HG03280 (cell line): ENCODE measurements at regions not wholly inside any gene's neighbourhood (a gene's known extent, or its start where the extent isn't known, plus 50 kb on each side); places are given as distances from the start of the nearest gene placed in this dataset.
"Not testable (repeated sequence)": the region's sequence is repeated elsewhere in the genome, so short reads cannot be mapped to it uniquely, and the experiment has no call there.

Source experiments
- ATAC-seq: cut with Tn5 transposase; IDR thresholded peaks from one replicate; pipeline ENCODE4 v1.9.1; 2021; ENCODE audit warnings: mild to moderate bottlenecking, moderate library complexity; ENCODE audit not compliant: unreplicated experiment

DNA sequence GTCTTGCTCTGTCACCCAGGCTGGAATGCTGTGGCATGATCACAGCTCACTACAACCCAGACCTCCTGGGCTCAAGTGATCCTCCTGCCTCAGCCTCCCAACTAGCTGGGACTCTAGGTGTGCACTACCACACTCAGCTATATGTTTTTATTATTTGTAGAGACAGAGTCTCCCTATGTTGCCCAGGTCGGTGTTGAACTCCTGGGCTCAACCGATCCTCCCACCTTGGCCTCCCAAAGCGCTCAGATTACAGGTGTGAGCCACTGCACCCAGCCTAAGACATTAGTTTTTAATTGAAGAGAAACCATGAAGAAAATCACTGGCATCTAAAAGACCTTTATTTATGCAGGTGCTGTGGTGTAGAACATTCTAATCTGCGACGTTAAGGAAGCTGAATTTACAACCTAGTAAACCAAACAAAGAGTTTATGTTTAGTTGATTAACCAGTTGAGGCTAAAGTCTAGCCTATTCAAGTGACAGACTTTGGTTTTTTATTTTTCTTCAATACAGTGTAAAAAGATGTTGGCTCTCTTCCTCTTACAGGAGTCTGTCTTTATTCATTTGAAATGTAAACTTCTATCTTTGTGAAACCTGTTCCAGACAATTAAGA is 52.5 kb upstream of the NBL1 start:
- no peak for ATAC-seq

GRCh38 chr1:19585507-19585906 is 58.6 kb upstream of the NBL1 start:
- no peak for ATAC-seq

DNA sequence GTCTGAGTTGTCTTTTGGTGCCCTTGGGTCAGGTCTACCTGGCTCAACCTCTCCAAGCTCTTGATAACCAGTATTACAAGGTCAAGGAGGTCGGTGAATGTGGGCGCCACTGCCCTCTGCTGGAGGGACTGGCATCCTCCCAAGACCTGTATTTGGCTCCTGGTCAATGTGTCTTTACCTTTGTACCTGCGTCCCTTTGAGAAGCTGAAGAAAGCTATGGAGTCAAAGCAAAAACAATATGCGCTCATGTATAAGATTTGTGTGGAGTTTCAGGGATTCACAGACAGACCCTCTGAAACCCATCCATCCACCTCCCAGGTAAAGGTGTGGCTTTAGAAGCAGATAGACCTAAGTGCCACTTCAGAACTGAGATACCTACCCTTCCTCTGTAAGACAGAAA is 61.8 kb upstream of the NBL1 start:
- peak; percentile 65 for ATAC-seq

- ATAC-seq = no peak
These were observed 62.7 kb upstream of the NBL1 start for GRCh38 chr1:19581381-19581780.

DNA sequence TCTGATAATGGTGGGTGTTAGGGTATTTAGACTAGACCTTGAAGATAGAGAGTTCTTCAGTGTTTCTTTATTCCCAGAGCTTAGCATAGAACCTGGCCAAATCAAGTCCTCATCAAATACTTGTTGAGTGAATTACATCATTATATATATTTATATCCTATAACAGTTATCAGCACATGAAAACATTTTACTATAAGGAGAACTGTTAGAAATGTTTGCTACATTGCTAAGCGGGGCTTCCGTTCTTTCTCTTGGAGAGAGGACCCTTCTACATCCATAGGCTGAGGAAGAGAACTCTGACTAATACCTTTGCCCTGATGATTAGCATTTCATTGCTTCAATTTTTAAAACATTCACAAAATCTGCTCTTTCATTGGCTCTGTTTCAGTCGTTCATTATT is 66.5 kb upstream of the NBL1 start:
- no peak for ATAC-seq

DNA sequence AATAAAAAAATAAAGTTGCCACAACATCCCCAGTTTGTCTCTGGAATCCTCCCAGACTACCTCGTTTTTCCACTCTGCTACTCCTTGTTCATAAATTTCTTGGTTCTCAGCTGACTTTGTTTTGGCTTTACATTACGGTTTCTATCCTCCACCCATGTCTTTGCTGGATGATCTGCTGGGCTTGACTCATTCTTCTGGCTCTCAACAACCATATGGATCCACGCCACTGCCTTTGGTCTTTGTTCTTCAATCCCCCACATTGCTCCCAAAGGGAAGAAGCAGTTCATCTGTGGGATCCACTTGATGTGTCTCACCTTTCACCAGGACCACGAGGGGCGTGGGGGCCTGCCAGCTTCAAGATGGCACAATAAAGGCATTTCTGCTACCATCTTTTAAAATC is 67.1 kb upstream of the NBL1 start:
- no peak for ATAC-seq

DNA sequence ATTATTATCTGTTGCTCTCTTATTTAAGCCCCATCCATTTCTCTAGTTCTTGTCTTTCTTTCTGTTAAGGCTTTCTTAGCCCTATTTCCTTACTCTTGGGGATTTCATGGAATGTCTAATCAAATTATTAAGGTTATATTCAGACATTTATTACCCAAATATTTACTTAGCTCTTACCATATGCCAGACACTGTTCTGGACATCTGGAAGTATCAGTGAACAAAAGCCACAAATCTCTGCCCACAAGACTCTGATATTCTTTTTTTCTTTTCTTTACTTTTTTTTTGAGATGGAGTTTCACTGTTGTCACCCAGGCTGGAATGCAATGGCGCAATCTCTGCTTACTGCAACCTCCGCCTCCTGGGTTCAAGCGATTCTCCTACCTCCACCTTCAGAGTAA is 74.3 kb upstream of the NBL1 start:
- no peak for ATAC-seq

- ATAC-seq = no peak
These were observed 77.1 kb upstream of the NBL1 start for GRCh38 chr1:19567041-19567440.

- no peak for ATAC-seq
These were observed 79.0 kb upstream of the CAPZB start for GRCh38 chr1:19564366-19564765.

- no peak for ATAC-seq
These were observed 78.2 kb upstream of the CAPZB start for GRCh38 chr1:19563324-19564097.

GRCh38 chr1:19562847-19563246 is 77.5 kb upstream of the CAPZB start:
- no peak for ATAC-seq

DNA sequence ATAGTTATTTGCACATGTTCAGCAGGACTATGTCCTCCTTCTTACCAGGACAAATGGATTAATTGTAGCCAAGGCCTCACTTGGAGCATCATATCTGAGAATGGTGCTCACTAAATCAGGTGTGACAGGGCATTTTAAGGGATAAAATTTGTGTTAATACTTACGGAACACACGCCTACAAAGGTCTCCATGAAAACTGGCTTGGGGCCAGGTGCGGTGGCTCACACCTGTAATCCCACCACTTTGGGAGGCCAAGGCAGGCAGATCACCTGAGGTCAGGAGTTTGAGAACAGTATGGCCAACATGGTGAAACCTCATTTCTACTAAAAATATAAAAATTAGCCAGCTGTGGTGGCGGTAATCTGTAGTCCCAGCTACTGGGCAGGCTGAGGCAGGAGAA is 75.1 kb upstream of the CAPZB start:
- ATAC-seq = no peak

GRCh38 chr1:19559641-19560040 is 74.3 kb upstream of the CAPZB start:
- no peak for ATAC-seq

GRCh38 chr1:19557609-19558051 is 72.3 kb upstream of the CAPZB start:
- ATAC-seq = no peak

- ATAC-seq = no peak
These were observed 68.8 kb upstream of the CAPZB start for GRCh38 chr1:19554090-19554489.

DNA sequence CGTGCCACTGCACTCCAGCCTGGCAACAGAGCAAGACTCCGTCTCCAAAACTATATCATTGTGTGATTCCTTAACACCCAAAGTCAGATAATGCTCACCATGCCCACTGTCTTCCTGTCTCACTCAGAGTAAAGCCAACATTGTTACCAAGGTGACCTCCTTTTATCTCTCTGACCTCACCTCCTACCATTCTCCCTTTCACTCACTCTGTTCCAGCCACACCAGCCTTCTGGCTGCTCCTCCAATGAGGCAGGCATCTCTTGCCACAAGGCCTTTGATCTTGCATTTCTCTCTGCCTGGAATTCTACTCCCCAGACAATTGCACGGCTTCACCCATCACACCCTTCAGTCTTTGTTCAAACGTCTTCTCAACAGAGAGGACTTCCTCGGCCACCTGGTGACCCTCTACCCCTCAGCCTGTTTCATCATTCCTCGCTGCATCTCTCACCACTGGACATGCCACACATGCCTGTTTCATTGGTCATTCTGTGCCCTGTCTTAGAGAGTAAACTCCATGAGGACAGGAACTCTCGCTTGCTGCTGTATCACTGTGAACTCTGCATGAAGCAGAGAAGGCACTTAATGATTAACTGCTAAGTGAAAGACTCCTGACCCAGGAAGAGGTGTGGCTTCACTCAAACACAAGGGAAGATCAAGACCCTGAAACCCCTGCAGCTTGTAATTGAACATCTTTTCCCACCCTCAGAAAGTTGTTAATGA is 67.1 kb upstream of the CAPZB start:
- no peak for ATAC-seq

GRCh38 chr1:19551837-19552236 is 66.5 kb upstream of the CAPZB start:
- ATAC-seq = not testable (repeated sequence)

DNA sequence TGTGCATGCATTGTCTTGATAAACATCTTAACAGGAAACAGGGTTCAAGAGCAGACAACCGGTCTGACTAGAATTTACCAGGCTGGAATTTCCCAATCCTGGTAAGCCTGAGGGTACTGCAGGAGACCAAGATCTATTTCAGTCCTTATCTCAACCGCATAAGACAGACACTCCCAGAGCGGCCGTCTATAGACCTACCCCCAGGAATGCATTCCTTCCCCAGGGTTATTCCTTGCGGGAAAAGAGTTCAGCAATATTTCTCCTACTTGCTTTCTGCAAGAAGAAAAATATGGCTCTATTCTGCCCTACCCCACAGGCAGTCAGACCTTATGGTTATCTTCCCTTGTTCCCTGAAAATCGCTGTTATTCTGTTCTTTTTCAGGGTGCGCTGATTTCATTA is 65.1 kb upstream of the CAPZB start:
- not testable (repeated sequence) for ATAC-seq

- ATAC-seq = no peak
These were observed 62.5 kb upstream of the CAPZB start for GRCh38 chr1:19547814-19548213.

GRCh38 chr1:19536519-19536918 is 51.2 kb upstream of the CAPZB start:
- no peak for ATAC-seq

- ATAC-seq = no peak
These were observed 49.9 kb upstream of the CAPZB start for GRCh38 chr1:19535214-19535613.
